MCF 10A (cell line): ENCODE measurements at regions not wholly inside any gene's neighbourhood (a gene's known extent, or its start where the extent isn't known, plus 50 kb on each side); places are given as distances from the start of the nearest gene placed in this dataset.

ENCODE experiments used
- BruUV-seq: library from RNA; stranded (reverse); fragments of 400-500 nt; replicated peaks from 2 replicates; lab custom pipeline; 2021; lab: Mats Ljungman, UMichigan
- CTCF ChIA-PET: fragments of 300-600 bp; sonication (Branson Sonifier 250); formaldehyde crosslinking; extraction: SDS; loops from one replicate; lab custom pipeline; 2021; ENCODE audit warnings: antibody characterized with exemption, inconsistent platforms; lab: Yijun Ruan, JAX
- POLR2A ChIA-PET: fragments of 300-600, 350-650 bp; sonication (Branson Sonifier 250); formaldehyde crosslinking; extraction: SDS; loops from one replicate; lab custom pipeline; 2020; ENCODE audit warnings: antibody characterized with exemption, inconsistent platforms; lab: Yijun Ruan, JAX
- DNase-seq: peaks from one replicate; pipeline ENCODE4 v3.0.0-alpha.2; 2018; ENCODE audit not compliant: unreplicated experiment
- H3K27ac Mint-ChIP-seq: one replicate; pipeline ENCODE4 v1.8.0; 2022; ENCODE audit warnings: mild to moderate bottlenecking, low read depth, mixed read lengths; ENCODE audit not compliant: unreplicated experiment
- H3K27me3 Mint-ChIP-seq: one replicate; pipeline ENCODE4 v1.8.0; 2022; ENCODE audit warnings: mixed read lengths; ENCODE audit not compliant: insufficient read depth, unreplicated experiment
- H3K36me3 Mint-ChIP-seq: one replicate; pipeline ENCODE4 v1.8.0; 2022; ENCODE audit warnings: mild to moderate bottlenecking, moderate library complexity, mixed read lengths; ENCODE audit not compliant: insufficient read depth, unreplicated experiment
- H3K4me1 Mint-ChIP-seq: one replicate; pipeline ENCODE4 v1.8.0; 2022; ENCODE audit warnings: mixed read lengths; ENCODE audit not compliant: insufficient read depth, unreplicated experiment
- H3K4me3 Mint-ChIP-seq: one replicate; pipeline ENCODE4 v1.8.0; 2022; ENCODE audit warnings: mild to moderate bottlenecking, moderate library complexity, mixed read lengths; ENCODE audit not compliant: unreplicated experiment
- H3K9me3 Mint-ChIP-seq: one replicate; pipeline ENCODE4 v1.8.0; 2022; ENCODE audit warnings: mixed read lengths; ENCODE audit not compliant: unreplicated experiment
- CTCF ChIP-seq: fragments of 200-600 bp; IDR thresholded peaks from one replicate; pipeline ENCODE4 v1.8.0; 2022; ENCODE audit warnings: antibody characterized with exemption, mild to moderate bottlenecking; ENCODE audit not compliant: unreplicated experiment
- intact Hi-C: fragments of 100-400 bp; cut with micrococcal nuclease; formaldehyde crosslinking; loops from 2 replicates; pipeline ENCODE4 v1.14.1; 2022

GRCh38 chr14:97070259-97070658 is 273.1 kb downstream of the VRK1 start:
- POLR2A ChIA-PET = no interaction called here
- DNase-seq = no peak
- intact Hi-C loops = no loop called here
- CTCF ChIA-PET = no interaction called here
- H3K9me3 Mint-ChIP-seq = no peaks in the 10 kb centered on the region
- BruUV-seq = no TSS peak
- no peak overlapping the region for H3K27ac Mint-ChIP-seq
- H3K4me1 Mint-ChIP-seq = no peaks in the 10 kb centered on the region
- no peak overlapping the region for H3K4me3 Mint-ChIP-seq
- no peaks in the 10 kb centered on the region for H3K36me3 Mint-ChIP-seq
- H3K27me3 Mint-ChIP-seq = peaks cover 13% of the 10 kb centered on the region
- no peak for TF ChIP-seq CTCF

- TF ChIP-seq CTCF = no peak
- BruUV-seq = no TSS peak
- ChIA-PET CTCF (no interaction called here), POLR2A (no interaction called here)
- Mint-ChIP-seq H3K27ac (no peak overlapping the region), H3K36me3 (no peaks in the 10 kb centered on the region), H3K27me3 (peaks cover 6% of the 10 kb centered on the region), H3K4me1 (no peaks in the 10 kb centered on the region), H3K9me3 (no peaks in the 10 kb centered on the region), H3K4me3 (no peak overlapping the region)
- no peak for DNase-seq
- intact Hi-C loops = no loop called here
These were observed 274.0 kb downstream of the VRK1 start for GRCh38 chr14:97071177-97071576.

- H3K27me3 Mint-ChIP-seq = no peaks in the 10 kb centered on the region
- ChIA-PET CTCF (no interaction called here), POLR2A (no interaction called here)
- H3K9me3 Mint-ChIP-seq = no peaks in the 10 kb centered on the region
- TF ChIP-seq CTCF = no peak
- intact Hi-C loops = no loop called here
- no peak for DNase-seq
- no peaks in the 10 kb centered on the region for H3K36me3 Mint-ChIP-seq
- peaks cover 12% of the 10 kb centered on the region for H3K4me1 Mint-ChIP-seq
- BruUV-seq = no TSS peak
- no peak overlapping the region for H3K4me3 Mint-ChIP-seq
- H3K27ac Mint-ChIP-seq = no peak overlapping the region
These were observed 276.4 kb downstream of the VRK1 start for GRCh38 chr14:97073622-97074021.

GRCh38 chr14:97074456-97074855 is 277.3 kb downstream of the VRK1 start:
- intact Hi-C loops = no loop called here
- POLR2A ChIA-PET = no interaction called here
- Mint-ChIP-seq H3K27me3 (no peaks in the 10 kb centered on the region), H3K4me3 (no peak overlapping the region), H3K36me3 (no peaks in the 10 kb centered on the region), H3K27ac (no peak overlapping the region), H3K4me1 (peaks cover 12% of the 10 kb centered on the region), H3K9me3 (no peaks in the 10 kb centered on the region)
- DNase-seq = no peak
- BruUV-seq = no TSS peak
- TF ChIP-seq CTCF = no peak
- CTCF ChIA-PET = interaction anchor here (0.6 kb wide), 1 partner anchor 13 kb away, joined by 3 read pairs; no protein-coding TSS in a partner anchor
